Epithelial cell of esophagus (primary cell): ENCODE measurements at regions not wholly inside any gene's neighbourhood (a gene's known extent, or its start where the extent isn't known, plus 50 kb on each side); places are given as distances from the start of the nearest gene placed in this dataset.

Experiments used
- DNase-seq: peaks from one replicate; pipeline ENCODE4 v3.0.0; 2010; ENCODE audit warnings: low read depth
- H3K4me3 ChIP-seq: 2 replicates; pipeline ENCODE4 v1.5.1; 2011; ENCODE audit warnings: mild to moderate bottlenecking, low read length, control low read depth
- TF ChIP-seq, protein P1 (sequence below): IDR thresholded peaks from 2 replicates; pipeline ENCODE4 v1.5.1; 2011; ENCODE audit warnings: low read depth, mild to moderate bottlenecking, low read length, control low read depth, inconsistent platforms; ENCODE audit not compliant: insufficient read depth; ENCODE audit errors: missing control alignments

DNA sequence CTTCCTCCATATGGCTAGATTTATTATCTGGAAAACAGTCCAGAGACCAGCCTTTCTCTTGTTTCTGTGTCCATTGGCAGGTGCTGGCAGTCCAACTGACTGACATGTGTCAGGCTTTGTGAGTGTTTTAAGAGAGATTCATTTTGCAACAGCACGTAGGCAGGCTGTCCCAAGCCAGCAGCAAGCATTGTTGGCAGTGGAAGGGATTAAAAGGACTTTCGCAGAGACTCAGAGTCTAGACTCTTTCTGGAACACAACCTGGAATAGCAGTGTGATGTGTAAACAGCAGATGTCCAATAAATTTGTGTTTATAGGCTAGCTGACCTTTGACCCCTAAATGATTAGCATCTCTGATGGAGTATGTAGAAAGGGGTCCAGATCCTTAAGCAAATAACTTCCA is 222.2 kb upstream of the SERP2 start:
- TF ChIP-seq, protein P1, sequence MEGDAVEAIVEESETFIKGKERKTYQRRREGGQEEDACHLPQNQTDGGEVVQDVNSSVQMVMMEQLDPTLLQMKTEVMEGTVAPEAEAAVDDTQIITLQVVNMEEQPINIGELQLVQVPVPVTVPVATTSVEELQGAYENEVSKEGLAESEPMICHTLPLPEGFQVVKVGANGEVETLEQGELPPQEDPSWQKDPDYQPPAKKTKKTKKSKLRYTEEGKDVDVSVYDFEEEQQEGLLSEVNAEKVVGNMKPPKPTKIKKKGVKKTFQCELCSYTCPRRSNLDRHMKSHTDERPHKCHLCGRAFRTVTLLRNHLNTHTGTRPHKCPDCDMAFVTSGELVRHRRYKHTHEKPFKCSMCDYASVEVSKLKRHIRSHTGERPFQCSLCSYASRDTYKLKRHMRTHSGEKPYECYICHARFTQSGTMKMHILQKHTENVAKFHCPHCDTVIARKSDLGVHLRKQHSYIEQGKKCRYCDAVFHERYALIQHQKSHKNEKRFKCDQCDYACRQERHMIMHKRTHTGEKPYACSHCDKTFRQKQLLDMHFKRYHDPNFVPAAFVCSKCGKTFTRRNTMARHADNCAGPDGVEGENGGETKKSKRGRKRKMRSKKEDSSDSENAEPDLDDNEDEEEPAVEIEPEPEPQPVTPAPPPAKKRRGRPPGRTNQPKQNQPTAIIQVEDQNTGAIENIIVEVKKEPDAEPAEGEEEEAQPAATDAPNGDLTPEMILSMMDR = no peak
- H3K4me3 ChIP-seq = no peak overlapping the region
- DNase-seq = no peak

DNA sequence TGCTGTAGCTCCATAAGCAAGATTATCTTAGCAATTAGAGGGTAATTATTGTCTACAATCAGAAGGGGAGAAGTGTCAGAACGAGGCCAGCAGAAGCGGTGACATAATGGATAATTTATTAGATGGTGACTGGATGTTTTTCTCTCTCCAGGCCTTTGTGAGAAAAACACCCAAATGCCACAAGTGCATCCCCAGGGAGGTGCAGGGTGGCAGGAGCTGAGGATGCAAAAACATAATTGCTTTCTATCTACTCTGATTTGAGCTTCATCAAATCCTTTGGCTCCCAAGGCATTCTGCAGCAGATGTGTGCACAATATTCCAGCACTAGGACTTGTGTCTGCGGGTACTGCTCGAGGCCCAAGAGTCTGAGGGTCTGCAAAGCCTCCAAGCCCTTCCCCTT is 220.1 kb upstream of the SERP2 start:
- TF ChIP-seq, protein P1 = no peak
- no peak for DNase-seq
- no peak overlapping the region for H3K4me3 ChIP-seq

DNA sequence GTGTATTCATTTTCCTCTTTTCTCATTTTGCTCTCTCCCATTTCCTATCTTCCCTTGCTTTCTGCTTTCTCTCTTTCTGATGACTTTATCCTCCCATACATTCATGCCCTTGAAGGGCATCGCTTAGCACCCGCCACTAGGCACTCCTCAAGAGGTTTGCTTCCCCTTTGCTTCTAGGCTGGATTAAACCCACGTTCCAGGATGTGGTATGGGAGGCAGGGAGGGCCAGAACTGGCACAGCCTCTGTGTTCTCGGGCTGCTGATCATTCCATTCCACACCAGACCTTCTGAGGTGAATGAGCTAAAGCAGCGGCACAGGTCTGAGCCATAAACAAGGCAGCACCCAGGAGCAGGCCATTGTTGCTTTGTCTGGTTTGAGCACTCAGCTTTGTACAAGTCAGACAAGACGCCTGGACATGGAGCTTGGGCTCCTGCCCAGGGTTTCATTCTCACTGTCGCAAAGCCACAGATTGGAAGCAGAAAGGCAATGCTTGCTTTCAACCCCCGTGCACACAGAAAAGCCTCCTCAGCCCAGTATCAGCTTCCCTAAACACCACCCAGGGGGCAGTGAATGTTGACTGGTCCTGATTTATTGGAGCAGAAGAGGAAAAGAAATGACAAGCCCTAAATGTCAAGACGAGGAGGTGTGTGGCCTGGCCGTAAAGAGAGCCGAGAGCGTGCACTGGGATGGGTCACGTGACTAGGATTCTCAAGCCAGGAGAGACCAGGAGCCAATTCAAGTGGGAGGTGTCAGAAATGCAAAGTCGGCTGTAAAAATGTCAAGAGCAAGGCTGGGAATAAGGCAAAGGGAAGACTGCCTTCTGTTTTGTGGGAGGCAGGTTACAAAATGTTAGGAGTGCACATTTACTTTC is 218.0 kb upstream of the SERP2 start:
- TF ChIP-seq, protein P1 = no peak

DNA sequence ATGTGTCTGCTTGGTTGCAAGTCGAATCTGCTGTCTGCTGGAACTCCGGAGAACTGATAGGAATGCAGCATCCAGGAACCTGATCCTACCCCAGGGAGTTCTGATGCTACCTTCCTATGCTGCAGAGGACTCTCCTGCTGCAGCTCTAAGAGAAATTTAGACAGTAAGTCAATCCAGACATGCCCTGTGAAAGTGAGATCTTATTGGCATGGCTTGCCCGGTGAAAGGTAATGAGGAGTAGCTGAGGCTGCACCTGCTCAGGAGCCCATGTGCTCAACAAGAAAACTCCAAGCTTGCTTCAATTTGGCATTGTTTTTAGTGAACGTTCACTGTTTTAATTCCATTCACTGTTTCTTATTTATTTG is 217.3 kb upstream of the SERP2 start:
- TF ChIP-seq, protein P1 = no peak
- no peak overlapping the region for H3K4me3 ChIP-seq
- no peak for DNase-seq

More for the DNA sequence above, 218.0 kb upstream of the SERP2 start:
- no peak overlapping the region for H3K4me3 ChIP-seq
- DNase-seq = no peak

DNA sequence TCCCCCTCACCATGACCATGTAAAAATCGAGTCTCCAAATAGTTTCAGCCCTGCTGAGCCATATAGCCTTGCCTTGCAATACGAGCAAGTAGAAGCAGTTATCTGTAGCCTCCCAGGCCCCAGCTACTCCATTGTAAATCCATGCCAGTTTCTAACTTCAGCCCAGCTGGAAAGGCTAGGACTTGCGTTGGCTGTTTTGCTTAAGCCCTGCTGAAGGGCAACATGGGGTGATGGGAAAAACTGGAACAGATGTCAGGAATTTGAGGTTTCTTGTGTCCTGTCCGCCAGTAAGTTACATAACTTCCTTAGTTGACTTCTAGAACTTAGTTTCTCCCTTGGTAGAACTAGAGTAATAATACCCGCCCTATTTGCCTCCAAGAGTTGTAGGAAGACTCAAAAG is 216.0 kb upstream of the SERP2 start:
- no peak for DNase-seq
- TF ChIP-seq, protein P1 = no peak
- H3K4me3 ChIP-seq = no peak overlapping the region

DNA sequence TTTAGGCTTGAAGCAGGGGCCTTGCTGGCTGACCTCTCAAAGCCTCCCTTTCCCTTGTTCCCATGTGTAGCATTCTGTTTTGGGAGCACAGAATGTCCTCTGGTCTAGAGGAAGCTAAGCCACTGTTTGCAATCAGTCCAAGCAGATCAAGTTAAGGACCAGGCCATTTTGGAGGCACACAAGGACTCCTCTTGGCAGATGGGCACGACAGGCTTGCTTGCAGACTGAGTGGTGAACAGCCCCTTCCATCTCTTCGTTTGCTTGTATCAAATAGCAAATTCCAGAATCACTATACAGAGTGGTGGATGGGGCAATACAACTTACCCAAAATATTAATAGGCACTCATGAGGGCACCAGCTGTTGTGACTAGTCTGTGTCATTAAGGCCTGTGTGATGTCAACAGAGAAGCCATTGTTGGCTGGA is 215.5 kb upstream of the SERP2 start:
- no peak for DNase-seq
- TF ChIP-seq, protein P1 = no peak
- no peak overlapping the region for H3K4me3 ChIP-seq

DNA sequence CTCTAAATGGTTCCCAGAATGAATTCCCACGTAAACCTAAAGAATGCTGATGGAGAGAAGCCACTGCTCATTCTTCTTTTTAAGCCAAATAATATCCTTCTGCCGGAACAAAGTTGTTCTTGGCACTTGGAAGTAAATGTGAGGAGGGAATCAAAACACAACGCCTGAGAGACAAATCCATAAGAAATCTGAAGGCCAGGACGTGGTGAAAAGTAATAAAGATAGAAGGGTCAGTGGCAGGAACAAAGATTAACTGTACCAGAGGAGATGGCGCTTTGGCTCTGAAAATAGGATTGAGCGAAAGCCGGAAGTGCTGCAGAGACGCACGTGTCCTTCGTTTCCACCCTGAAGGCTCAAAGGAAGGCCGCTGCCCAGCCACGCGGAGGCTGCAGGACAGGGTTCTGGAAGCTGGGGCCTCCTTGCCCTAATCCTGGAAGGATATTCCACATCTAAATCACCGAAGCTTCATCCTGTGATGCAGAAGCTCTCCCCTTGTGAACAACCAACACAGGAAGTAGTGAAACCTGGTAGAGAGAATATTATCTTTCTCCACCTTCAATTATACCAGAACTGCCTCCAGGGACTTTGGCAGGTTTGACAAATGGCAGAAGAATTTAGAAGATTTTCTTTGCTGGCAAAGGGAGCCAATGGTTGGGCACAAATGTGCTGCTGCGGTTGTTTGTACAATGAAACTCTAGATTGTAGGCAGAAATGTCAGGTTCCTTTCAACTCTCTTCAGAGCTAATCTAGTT is 214.6 kb upstream of the SERP2 start:
- no peak for DNase-seq
- H3K4me3 ChIP-seq = no peak overlapping the region
- TF ChIP-seq, protein P1 = no peak
